Inflammatory macrophage treated with lipopolysaccharide for 1 hour (primary cell): ENCODE measurements at regions not wholly inside any gene's neighbourhood (a gene's known extent, or its start where the extent isn't known, plus 50 kb on each side); places are given as distances from the start of the nearest gene placed in this dataset.

Experiments
- DNase-seq, 2 donors: peaks; one replicate each; pipeline ENCODE4 v3.0.0-alpha.2; 2020 to 2022

DNA sequence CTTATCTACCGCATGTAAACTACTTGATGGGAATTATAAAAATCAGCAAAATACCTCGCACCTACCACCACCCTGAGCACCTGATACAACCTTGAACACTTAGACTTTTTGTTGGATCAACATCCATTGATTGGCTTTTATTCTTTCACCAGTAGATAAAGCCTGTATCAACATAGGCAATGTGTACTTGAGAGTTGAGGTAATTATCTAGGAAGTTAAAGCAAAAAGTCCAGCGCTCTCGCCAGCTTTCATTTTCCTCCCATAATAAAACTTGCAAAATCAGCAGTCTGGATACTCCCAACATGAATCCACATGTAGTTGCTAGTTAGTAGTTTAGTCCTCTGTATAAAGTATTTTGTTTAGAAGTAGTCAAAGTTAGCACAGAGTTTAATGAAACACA is 132.0 kb upstream of the PRDM1 start:
- no peak for DNase-seq

DNA sequence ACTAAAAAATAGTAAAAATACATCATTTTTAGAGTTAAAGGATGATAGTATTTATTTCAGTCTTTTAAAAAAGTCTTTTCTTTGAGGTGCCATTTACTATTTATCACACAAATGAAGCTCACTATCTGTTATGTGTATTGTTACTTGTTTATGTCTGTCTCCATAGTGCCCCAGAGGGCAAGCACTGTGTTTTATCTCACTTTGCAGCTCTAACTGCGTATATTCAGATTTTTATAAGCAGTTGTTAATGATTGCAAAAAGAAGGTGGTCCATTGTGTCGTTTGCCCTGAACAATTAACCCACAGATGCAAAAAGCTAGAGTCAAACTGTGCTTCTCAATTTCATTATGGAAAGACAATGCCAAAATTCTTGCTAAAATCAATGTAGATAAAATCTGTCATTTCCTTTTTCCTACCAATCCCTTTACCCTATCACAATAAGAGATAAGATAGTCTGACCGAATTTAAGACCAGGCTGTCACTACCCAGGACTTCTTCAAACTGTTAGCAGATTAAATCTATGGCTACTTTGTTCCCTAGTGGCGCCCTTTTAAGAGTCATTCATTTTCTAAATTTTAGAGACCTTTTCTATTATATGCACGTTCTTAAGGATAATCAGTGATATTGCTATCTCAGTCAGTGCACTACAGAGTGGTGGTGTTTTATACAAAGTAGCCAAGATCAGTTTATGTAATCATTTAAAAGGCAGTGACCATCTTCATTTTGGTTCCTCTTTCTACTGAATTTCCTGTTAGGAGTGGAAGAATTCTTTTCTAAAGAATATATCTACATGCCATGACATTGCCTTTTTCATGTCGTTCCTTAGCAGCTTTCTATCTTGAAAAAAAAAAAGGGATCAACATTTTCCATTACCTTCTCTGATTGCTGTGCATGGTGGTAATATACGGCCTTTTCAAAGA is 133.1 kb upstream of the PRDM1 start:
- DNase-seq = peak in 1 of 2 donors; percentile 50

- no peak for DNase-seq
Observed at GRCh38 chr6:105952326-105952725, 133.8 kb upstream of the PRDM1 start.

DNA sequence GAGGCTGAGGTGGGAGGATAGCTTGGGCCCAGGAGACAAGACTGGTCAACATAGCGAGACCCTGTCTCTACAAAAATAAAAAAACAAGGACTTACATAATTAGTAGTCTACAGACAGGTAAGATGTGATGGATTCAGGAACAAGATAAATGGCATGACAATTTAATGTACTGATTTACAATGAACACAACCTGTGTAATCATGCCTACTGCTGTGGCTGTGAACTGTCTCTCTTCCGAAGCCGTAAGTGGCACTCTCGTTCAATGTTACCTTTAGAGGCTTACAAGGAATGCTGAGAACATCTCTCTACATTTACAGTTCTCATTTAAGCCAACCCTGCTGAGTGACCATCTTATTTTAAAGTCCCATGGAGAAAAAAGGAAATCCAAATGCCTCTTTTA is 134.8 kb upstream of the PRDM1 start:
- no peak for DNase-seq

GRCh38 chr6:105949869-105950268 is 136.3 kb upstream of the PRDM1 start:
- peak; percentile 47 to 62 for DNase-seq

- no peak for DNase-seq
Observed at GRCh38 chr6:105943514-105943913, 142.6 kb upstream of the PRDM1 start.

DNA sequence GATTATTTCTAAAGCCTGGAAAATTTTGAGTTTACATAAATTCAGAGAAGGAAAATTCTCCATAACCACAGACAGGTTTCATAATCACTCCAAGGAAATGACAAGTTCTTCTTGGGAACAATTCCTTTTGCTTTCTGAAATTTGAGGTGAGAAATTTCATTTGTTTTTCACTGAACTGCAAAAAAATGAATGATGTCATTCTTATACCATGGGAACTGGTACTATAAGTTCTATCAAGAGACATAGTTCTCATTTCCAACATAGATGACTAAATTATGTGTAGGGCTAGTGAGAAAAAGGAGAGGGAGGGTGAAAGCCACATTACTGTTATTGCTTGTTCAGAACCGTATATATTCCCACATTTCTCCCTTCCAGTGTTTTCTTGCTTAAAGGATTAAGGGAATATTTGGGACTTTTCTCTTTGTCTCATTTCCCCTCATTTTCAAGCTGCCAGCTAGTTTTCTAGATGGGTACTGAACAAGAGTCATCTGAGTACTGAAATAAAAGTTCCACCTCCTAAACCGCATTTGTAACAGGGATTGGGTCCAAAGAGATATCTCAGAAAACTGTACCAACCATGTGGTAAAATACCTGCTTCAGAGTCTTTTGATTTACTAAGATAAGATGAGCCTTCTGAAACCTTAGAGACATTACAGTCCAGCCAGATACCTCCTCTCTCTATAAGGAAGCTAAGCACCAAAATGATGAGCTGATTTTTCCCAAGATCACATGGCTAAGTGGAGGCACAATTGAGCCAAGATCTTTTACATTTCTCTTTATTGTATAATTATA is 144.3 kb upstream of the PRDM1 start:
- DNase-seq = peak; percentile 52 to 78

DNA sequence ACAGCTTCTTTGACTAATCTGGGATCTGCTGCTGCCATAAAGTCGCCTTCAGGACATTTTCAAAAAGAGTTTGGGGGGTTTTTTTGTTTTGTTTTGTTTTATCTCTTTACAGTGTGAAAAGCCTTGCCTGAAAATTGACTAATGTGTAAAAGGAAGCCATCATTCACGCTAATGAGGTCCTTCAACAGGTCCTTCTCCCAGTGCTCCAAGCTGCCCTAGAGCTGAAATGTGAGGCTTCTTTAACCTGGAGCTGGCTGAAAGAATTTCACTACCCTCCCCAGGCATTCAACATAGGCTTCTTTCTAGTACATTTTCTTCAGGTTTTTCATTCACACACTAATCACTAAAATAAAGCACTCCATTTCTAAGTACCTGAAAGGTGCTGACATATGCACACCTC is 145.1 kb upstream of the PRDM1 start:
- DNase-seq = no peak

- DNase-seq = no peak
Observed at GRCh38 chr6:105936972-105937371, 149.2 kb upstream of the PRDM1 start.

GRCh38 chr6:105935416-105935815 is 150.7 kb upstream of the PRDM1 start:
- DNase-seq = peak; percentile 81 to 82

GRCh38 chr6:105934708-105935107 is 151.4 kb upstream of the PRDM1 start:
- no peak for DNase-seq

GRCh38 chr6:105932440-105932839 is 153.7 kb upstream of the PRDM1 start:
- DNase-seq = no peak

DNA sequence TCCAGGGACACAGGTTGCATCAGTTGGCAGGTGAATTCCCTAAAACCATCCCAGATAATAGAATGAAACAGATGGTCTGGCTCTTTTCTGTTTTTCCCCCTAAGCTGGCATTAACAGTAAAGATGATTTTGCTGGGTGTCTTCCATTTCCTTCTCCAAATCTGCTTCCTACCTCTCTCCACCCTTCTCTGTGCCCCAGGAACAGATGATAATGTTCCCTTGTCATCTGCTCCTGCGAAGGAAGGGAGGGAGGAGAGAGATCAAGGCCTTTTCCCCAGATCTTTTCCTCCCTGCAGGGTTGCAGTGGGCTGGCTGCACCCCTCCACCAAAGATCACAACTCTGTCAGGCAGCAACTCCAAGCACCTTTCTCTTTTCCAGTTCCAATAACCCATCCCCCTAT is 156.5 kb upstream of the PRDM1 start:
- DNase-seq = no peak

GRCh38 chr6:105926318-105926717 is 159.8 kb upstream of the PRDM1 start:
- no peak for DNase-seq

DNA sequence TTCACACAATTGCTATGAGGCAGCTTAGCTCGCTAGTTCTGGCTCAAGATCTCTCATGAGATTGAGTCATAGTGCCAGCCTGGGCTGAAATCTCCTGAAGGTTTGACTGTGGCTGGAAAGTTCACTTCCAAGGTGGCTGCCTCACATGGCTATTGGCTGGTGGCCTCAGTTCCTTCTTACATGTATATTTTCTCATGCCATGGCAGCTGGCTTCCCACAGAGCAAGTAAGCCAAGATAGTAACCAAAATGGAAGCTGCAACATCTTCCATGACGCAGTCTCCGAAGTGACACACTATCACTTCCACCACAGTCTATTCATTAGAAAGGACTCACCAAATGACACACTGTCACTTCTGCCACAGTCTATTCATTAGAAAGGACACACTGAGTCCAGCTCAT is 160.4 kb upstream of the PRDM1 start:
- no peak for DNase-seq

GRCh38 chr6:105921781-105922180 is 164.4 kb upstream of the PRDM1 start:
- DNase-seq = no peak

GRCh38 chr6:105920071-105920470 is 166.1 kb upstream of the PRDM1 start:
- no peak for DNase-seq

GRCh38 chr6:105917038-105917695 is 169.0 kb upstream of the PRDM1 start:
- no peak for DNase-seq

- DNase-seq = no peak
Observed at GRCh38 chr6:105911106-105911629, 175.0 kb upstream of the PRDM1 start.

GRCh38 chr6:105909106-105909505 is 177.0 kb upstream of the PRDM1 start:
- DNase-seq = peak; percentile 51 to 54

DNA sequence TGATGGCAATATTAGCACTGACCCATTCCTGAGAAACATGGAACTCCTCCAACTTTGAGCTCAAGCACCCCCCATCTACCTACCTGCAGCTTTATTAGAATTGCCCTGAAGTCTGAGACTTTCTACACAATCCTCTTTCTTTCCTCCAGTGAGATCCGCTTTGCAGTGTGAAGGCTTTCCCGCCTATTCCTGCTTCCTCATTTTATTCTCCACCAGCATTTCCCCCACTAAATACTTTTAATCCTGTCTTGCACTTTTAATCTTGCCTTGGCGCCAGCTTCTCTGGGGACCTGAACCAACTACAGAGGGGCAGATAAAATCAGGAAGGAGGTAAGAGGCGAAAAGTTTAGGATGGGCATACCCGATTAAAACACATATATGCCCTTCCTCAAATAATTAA is 178.1 kb upstream of the PRDM1 start:
- DNase-seq = peak in 1 of 2 donors; percentile 17

- DNase-seq = peak; percentile 30 to 35
Observed at GRCh38 chr6:105907301-105907700, 178.8 kb upstream of the PRDM1 start.

- DNase-seq = peak in 1 of 2 donors; percentile 62
Observed at GRCh38 chr6:105902401-105903031, 183.6 kb upstream of the PRDM1 start.
